Loucy (cell line): ENCODE measurements at regions not wholly inside any gene's neighbourhood (a gene's known extent, or its start where the extent isn't known, plus 50 kb on each side); places are given as distances from the start of the nearest gene placed in this dataset.
A peak's percentile ranks its signal among the peaks of the same experiment; 100 is the strongest.

Experiments
- CTCF ChIP-seq: fragments of 200-600 bp; sonication (generic); conservative IDR thresholded peaks from 2 replicates; pipeline ENCODE4 v1.5.1; 2014; ENCODE audit warnings: mild to moderate bottlenecking, antibody characterized with exemption, low read length
- EZH2phosphoT487 ChIP-seq: fragments of 200-600 bp; IDR thresholded peaks from 2 replicates; pipeline ENCODE4 v1.6.1; 2018; ENCODE audit warnings: antibody characterized with exemption, mild to moderate bottlenecking, moderate library complexity, borderline replicate concordance

GRCh38 chr6:113570641-113571040 lies 286.5 kb upstream of the MARCKS start:
- TF ChIP-seq CTCF = 0 out of 2 replicates have a peak, but pooled peaks have one; percentile 16
- TF ChIP-seq EZH2phosphoT487 = no peak
